ENCODE measurements at regions not wholly inside any gene's neighbourhood (a gene's known extent, or its start where the extent isn't known, plus 50 kb on each side); places are given as distances from the start of the nearest gene placed in this dataset.
A peak's percentile ranks its signal among the peaks of the same experiment; 100 is the strongest.

DNA sequence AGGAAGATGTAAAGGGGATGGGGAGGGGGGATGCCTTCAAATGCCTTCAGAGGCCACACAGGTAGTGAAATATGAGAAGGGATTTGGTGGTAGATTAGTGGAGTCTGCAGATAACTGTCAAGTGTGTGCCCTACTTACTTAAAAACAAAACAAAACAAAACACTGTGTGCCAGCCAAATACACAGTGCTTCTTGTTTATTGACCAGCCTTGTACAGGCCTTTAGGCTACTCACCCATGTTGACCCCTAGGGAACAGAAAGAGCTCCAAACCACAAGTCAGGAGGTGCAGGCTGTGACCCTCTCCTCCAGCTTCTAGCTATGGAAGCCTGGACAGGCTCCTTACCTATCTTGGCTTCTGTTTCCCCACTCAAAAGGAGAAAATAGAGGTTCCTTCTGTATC lies 562.0 kb downstream of the ETNK1 start:
- DNase-seq (ENCODE audit: insufficient read length, low spot score) = no peak
- TF ChIP-seq TAF1 (IDR thresholded peaks at IDR 0.05; ENCODE audit: low read depth, low read length) (no peak), POU2F2 (IDR thresholded peaks at IDR 0.05; ENCODE audit: low read depth, low read length) (no peak), POLR2A (IDR thresholded peaks at IDR 0.05; ENCODE audit: low read depth, low read length) (no peak), POLR2AphosphoS5 (IDR thresholded peaks at IDR 0.05; ENCODE audit: low read depth, low read length) (no peak), PAX5 (IDR thresholded peaks at IDR 0.05; ENCODE audit: insufficient read depth, low read length, severe bottlenecking) (no peak), SPI1 (IDR thresholded peaks at IDR 0.05; ENCODE audit: low read depth, low read length) (no peak)
- no peak for FAIRE-seq

DNA sequence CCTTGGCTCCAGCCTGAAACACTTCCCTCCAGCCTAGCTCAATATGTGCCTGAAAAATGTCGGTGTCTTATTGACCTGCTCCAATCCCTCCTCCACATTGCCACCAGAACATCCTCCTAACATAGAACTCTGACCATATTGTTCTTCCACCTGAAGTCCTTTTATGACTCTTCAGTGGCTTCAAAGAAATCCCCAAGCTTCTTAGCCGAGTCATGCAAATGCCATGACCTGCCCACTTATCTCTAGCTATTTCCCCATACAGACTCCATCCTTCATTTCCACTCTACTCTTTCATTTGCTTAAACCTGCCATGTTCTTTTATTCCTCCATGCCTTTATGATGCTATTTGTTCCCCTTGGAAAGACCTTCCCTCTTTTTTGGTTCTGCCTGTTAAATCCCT lies 568.6 kb downstream of the ETNK1 start:
- no peak for FAIRE-seq
- no peak for DNase-seq (ENCODE audit: insufficient read length, low spot score)

DNA sequence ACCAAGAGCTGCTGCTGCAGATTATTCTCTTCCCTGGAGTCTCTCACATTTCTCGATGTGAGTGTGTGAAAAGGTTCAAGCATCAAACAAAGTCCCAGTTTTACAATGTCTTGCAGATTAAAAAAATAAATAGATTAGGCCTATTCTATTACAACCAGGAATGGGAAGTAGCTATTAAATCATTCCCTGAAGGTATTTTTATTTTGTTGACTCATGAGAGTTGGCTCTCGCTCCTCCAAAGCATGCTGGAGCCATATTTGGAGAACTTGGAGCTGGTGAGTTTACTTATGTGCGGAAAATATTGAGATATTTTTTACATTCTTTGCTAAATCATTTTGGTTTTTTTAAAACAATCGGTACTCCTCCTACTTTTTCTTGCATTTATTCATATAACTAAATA lies 572.3 kb downstream of the ETNK1 start:
- DNase-seq (ENCODE audit: insufficient read length, low spot score) = no peak
- TF ChIP-seq POU2F2 (IDR thresholded peaks at IDR 0.05; ENCODE audit: low read depth, low read length) (no peak), TAF1 (IDR thresholded peaks at IDR 0.05; ENCODE audit: low read depth, low read length) (no peak), POLR2A (IDR thresholded peaks at IDR 0.05; ENCODE audit: low read depth, low read length) (no peak)
- no peak for FAIRE-seq

More for the DNA sequence above, 568.6 kb downstream of the ETNK1 start:
- no peak for TF ChIP-seq POU2F2 (IDR thresholded peaks at IDR 0.05; ENCODE audit: low read depth, low read length)
- TF ChIP-seq TAF1 (IDR thresholded peaks at IDR 0.05; ENCODE audit: low read depth, low read length) = no peak
- TF ChIP-seq POLR2A (IDR thresholded peaks at IDR 0.05; ENCODE audit: low read depth, low read length) = no peak
- TF ChIP-seq PAX5 (IDR thresholded peaks at IDR 0.05; ENCODE audit: insufficient read depth, low read length, severe bottlenecking) = no peak
- TF ChIP-seq POLR2AphosphoS5 (IDR thresholded peaks at IDR 0.05; ENCODE audit: low read depth, low read length) = no peak
- TF ChIP-seq SPI1 (IDR thresholded peaks at IDR 0.05; ENCODE audit: low read depth, low read length) = no peak

DNA sequence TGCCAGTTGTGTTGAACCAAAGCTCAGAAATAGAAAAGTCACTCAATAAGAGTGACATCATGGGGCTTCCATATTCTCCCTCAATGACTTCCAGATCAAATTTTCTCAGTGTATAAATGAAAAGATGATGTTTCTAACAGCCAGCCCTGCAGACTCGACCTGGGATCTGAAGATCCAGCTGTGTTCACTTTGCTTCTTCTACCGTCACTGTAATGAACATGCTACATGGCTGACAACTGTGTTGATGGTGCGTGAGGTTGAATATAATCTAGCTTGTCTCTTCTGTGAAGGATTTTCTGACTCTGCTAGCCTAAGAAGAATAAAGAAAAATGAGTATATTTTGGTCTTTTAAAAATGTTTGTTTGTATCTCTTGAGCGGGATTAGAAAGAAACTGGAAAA lies 577.8 kb downstream of the ETNK1 start:
- no peak for FAIRE-seq

DNA sequence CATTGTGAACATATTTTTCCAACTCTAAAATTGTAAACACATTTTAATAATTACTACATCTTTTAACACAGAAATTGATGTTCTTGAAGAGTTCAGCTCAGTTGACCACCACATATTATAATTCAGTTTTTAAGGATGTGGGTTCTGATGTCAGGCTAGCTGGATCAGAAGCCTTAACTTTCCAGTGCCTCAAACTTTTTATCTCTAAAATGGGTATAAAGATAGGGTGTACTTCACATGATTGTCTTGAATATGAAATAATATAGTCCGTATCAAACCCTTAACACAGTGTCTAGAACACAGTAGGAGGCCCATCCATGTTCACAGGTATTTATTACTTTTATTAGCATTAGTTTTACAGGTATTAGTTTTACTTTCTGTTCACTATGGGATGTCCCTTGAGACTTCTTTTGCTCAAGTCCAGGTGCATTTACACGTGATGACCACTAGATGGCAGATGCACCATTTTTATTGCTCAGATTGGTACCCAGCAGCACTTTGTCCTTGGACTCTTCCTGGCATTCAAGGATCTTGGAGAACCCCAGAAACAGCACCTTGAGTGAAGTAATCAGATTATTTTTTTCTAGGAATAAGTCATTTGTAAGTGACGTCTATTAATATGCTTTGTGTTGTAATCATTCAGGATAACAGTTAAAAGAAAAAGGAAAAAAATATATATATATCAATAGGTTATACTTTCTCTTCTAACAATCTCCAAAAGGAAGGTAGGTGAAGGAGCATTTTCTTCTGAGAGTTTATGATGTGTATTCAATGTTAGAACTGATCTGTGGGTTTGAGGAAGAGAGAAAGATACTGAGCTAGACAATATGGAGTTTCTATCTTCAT lies 580.2 kb downstream of the ETNK1 start:
- TF ChIP-seq SPI1 (IDR thresholded peaks at IDR 0.05; ENCODE audit: low read depth, low read length) = no peak
- TF ChIP-seq TAF1 (IDR thresholded peaks at IDR 0.05; ENCODE audit: low read depth, low read length) = no peak
- no peak for TF ChIP-seq PAX5 (IDR thresholded peaks at IDR 0.05; ENCODE audit: insufficient read depth, low read length, severe bottlenecking)
- no peak for TF ChIP-seq POLR2AphosphoS5 (IDR thresholded peaks at IDR 0.05; ENCODE audit: low read depth, low read length)
- TF ChIP-seq POU2F2 (IDR thresholded peaks at IDR 0.05; ENCODE audit: low read depth, low read length) = no peak
- TF ChIP-seq POLR2A (IDR thresholded peaks at IDR 0.05; ENCODE audit: low read depth, low read length) = no peak
- DNase-seq (ENCODE audit: insufficient read length, low spot score) (peak; percentile 5), FAIRE-seq (peak; percentile 88)

More for the DNA sequence above, 577.8 kb downstream of the ETNK1 start:
- DNase-seq (ENCODE audit: insufficient read length, low spot score) = no peak
- no peak for TF ChIP-seq PAX5 (IDR thresholded peaks at IDR 0.05; ENCODE audit: insufficient read depth, low read length, severe bottlenecking)
- TF ChIP-seq TAF1 (IDR thresholded peaks at IDR 0.05; ENCODE audit: low read depth, low read length) = no peak
- TF ChIP-seq POU2F2 (IDR thresholded peaks at IDR 0.05; ENCODE audit: low read depth, low read length) = no peak
- TF ChIP-seq POLR2AphosphoS5 (IDR thresholded peaks at IDR 0.05; ENCODE audit: low read depth, low read length) = no peak
- TF ChIP-seq SPI1 (IDR thresholded peaks at IDR 0.05; ENCODE audit: low read depth, low read length) = no peak
- TF ChIP-seq POLR2A (IDR thresholded peaks at IDR 0.05; ENCODE audit: low read depth, low read length) = no peak

DNA sequence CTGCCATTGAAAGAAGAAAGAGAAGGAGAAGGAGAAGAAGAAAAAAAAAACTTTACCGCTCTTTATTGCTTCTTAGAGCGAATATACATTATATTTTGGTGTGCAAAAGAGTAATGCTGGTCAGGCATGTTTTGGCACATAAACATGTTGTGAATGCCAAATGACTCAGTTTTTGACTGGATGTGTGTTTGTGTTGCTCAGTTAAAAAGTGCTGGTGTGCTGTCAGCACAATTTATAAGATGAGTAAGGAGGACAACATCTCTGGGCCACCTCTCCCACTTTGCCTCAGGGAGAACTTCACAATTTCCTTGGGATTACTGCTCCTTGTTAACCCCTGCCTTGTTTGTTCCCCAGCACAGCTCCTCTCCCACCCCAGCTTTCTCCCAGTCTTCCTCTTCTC lies 584.8 kb downstream of the ETNK1 start:
- DNase-seq (ENCODE audit: insufficient read length, low spot score) (no peak), FAIRE-seq (no peak)
- no peak for TF ChIP-seq TAF1 (IDR thresholded peaks at IDR 0.05; ENCODE audit: low read depth, low read length)
- no peak for TF ChIP-seq POLR2AphosphoS5 (IDR thresholded peaks at IDR 0.05; ENCODE audit: low read depth, low read length)
- no peak for TF ChIP-seq POLR2A (IDR thresholded peaks at IDR 0.05; ENCODE audit: low read depth, low read length)
- TF ChIP-seq SPI1 (IDR thresholded peaks at IDR 0.05; ENCODE audit: low read depth, low read length) = no peak
- TF ChIP-seq POU2F2 (IDR thresholded peaks at IDR 0.05; ENCODE audit: low read depth, low read length) = no peak
- no peak for TF ChIP-seq PAX5 (IDR thresholded peaks at IDR 0.05; ENCODE audit: insufficient read depth, low read length, severe bottlenecking)

DNA sequence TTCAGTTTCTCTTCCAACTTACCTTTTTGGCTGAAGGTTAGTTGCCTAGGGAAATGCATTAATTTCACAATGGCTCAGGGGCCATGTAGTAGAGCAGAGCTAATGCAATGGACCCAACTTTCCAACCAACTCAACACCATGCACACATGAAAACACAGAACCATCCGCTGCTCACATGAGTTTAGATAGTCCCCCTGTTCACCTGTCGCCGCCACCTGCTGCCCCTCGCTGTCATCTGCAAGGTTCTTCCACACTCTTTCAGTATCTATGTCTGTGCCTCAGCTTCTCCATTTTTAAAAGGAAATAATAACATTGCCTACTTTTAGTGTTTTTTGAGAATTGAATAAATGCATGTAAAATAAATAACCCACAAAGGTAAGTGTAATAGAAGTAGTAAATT lies 585.6 kb downstream of the ETNK1 start:
- no peak for FAIRE-seq
- DNase-seq (ENCODE audit: insufficient read length, low spot score) = no peak
- no peak for TF ChIP-seq SPI1 (IDR thresholded peaks at IDR 0.05; ENCODE audit: low read depth, low read length)

DNA sequence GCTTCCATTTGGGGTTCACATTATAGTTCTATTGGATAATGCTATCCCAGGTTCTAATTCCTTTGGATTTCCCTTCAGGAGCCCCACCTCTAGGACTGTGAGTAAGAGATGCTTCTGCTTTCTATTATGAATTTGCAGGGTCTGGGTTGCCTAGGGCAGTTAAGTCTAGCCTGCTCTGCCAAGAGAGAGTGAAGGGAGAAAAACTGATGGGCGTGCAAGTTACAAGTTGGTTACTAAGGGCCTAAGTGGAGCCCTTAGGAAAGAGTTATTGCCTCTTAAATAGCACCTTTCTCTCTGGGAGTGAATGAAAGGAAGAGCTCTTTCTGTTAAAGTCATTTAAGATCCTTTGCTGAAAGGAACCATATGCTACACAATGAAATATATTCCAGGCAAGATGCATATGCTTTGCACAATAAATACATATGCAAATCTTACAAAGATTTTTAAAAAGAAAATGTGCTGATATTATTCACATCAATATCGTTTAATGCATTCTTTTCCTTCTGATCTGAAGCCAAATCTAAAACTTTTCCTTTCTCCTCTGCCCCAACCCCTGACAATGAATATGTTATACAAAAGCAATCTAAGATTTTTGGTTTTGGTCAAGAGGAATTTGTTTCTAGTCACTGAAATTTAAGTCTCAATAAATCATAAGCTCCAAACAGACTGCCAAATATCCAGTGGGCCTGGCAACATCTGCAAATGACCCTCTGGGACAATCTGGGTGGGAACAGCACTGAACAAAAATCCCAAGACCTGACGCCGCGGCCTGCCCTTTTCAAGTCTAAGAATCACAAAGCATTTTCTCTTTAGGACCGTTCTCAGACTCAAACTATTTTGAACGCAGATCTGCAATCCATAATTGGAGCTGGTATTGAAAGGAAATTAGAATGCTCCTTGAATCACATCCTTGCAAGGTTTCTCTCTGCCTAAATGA lies 586.7 kb downstream of the ETNK1 start:
- no peak for FAIRE-seq
- no peak for DNase-seq (ENCODE audit: insufficient read length, low spot score)
- no peak for TF ChIP-seq TAF1 (IDR thresholded peaks at IDR 0.05; ENCODE audit: low read depth, low read length)
- TF ChIP-seq PAX5 (IDR thresholded peaks at IDR 0.05; ENCODE audit: insufficient read depth, low read length, severe bottlenecking) = no peak
- TF ChIP-seq SPI1 (IDR thresholded peaks at IDR 0.05; ENCODE audit: low read depth, low read length) = no peak
- TF ChIP-seq POLR2A (IDR thresholded peaks at IDR 0.05; ENCODE audit: low read depth, low read length) = no peak
- TF ChIP-seq POLR2AphosphoS5 (IDR thresholded peaks at IDR 0.05; ENCODE audit: low read depth, low read length) = no peak
- no peak for TF ChIP-seq POU2F2 (IDR thresholded peaks at IDR 0.05; ENCODE audit: low read depth, low read length)

DNA sequence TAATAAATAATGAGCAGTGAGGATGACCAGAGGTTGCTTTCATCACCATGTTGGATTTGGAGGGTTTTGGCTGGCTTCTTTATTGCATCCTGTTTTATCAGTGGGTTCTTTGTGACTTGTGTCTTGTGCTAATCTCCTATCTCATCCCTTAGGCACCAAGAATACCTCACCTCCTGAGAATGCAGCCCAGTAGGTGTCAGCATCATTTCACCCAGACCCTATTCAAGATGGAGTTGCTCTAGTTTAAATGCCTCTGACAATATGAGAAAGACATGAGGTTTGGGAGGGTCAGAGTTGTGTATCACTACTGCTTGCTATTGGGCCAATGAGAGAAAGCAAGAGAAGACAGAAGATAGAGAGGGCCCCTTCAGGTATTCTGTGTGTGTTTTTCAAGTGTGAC lies 592.2 kb downstream of the ETNK1 start:
- DNase-seq (ENCODE audit: insufficient read length, low spot score) (no peak), FAIRE-seq (no peak)

More for the DNA sequence above, 592.2 kb downstream of the ETNK1 start:
- TF ChIP-seq PAX5 (IDR thresholded peaks at IDR 0.05; ENCODE audit: insufficient read depth, low read length, severe bottlenecking) = no peak
- TF ChIP-seq SPI1 (IDR thresholded peaks at IDR 0.05; ENCODE audit: low read depth, low read length) = no peak
- no peak for TF ChIP-seq POLR2AphosphoS5 (IDR thresholded peaks at IDR 0.05; ENCODE audit: low read depth, low read length)
- no peak for TF ChIP-seq POU2F2 (IDR thresholded peaks at IDR 0.05; ENCODE audit: low read depth, low read length)
- TF ChIP-seq POLR2A (IDR thresholded peaks at IDR 0.05; ENCODE audit: low read depth, low read length) = no peak
- no peak for TF ChIP-seq TAF1 (IDR thresholded peaks at IDR 0.05; ENCODE audit: low read depth, low read length)
